Endothelial cell of umbilical vein (primary cell): ENCODE measurements at regions not wholly inside any gene's neighbourhood (a gene's known extent, or its start where the extent isn't known, plus 50 kb on each side); places are given as distances from the start of the nearest gene placed in this dataset.

Experiments
- BruUV-seq: library from RNA; stranded (reverse); fragments of 400-500 nt; replicated peaks from 2 replicates; lab custom pipeline; 2021; lab: Mats Ljungman, UMichigan
- CTCF ChIA-PET: fragments of 300-600, 350-600 bp; sonication (Branson Sonifier 250); formaldehyde crosslinking; loops from one replicate; lab custom pipeline; 2021; ENCODE audit warnings: antibody characterized with exemption, inconsistent platforms; lab: Charles Lee
- POLR2A ChIA-PET: fragments of 300-600, 350-600 bp; sonication (Branson Sonifier 250); formaldehyde crosslinking; loops from one replicate; lab custom pipeline; 2021; ENCODE audit warnings: antibody characterized with exemption, inconsistent platforms; lab: Charles Lee
- DNase-seq: peaks from one replicate; pipeline ENCODE4 v3.0.0-alpha.2; 2011; ENCODE audit warnings: low read depth, low spot score
- FAIRE-seq: peaks from 2 replicates; lab custom pipeline; 2011; peaks lifted over from hg19 to GRCh38; lab: Jason Lieb, UNC
- H2AFZ ChIP-seq: 2 replicates; pipeline ENCODE4 v1.6.0; 2012; ENCODE audit warnings: low read depth, low read length, control low read depth, inconsistent platforms
- H3K27ac ChIP-seq: 2 replicates; pipeline ENCODE4 v1.5.1; 2011; ENCODE audit warnings: low read depth, mild to moderate bottlenecking, control low read depth, low read length, moderate library complexity; ENCODE audit not compliant: insufficient read depth
- H3K27me3 ChIP-seq, 2 experiments: 2 replicates each; pipeline versions ENCODE4 v1.6.0 to v1.6.1; 2011; ENCODE audit warnings: low read length in 2 of 2, mixed read lengths in 1 of 2; ENCODE audit not compliant: control insufficient read depth in 2 of 2, insufficient read depth in 2 of 2
- H3K36me3 ChIP-seq, 2 experiments: 2 replicates in 1 of 2; 3 replicates in 1 of 2; pipeline ENCODE4 v1.5.1; 2011; ENCODE audit warnings: low read length in 2 of 2, mild to moderate bottlenecking in 1 of 2, moderate library complexity in 1 of 2; ENCODE audit not compliant: control insufficient read depth in 2 of 2, insufficient read depth in 2 of 2; ENCODE audit errors: extremely low read depth in 1 of 2
- H3K4me1 ChIP-seq: 3 replicates; pipeline ENCODE4 v1.5.1; 2011; ENCODE audit warnings: mild to moderate bottlenecking, low read length; ENCODE audit not compliant: control insufficient read depth, insufficient read depth; ENCODE audit errors: extremely low read depth
- H3K4me2 ChIP-seq: 2 replicates; pipeline ENCODE4 v1.6.1; 2011; ENCODE audit warnings: low read length, control low read depth, mixed read lengths; ENCODE audit not compliant: insufficient read depth
- H3K4me3 ChIP-seq, 3 experiments: fragments of 200-600 bp in 1 of 3; sonication (generic), shearing (Covaris generic) in 1 of 3; replicated peaks in 1 of 3; 2 replicates each; pipeline ENCODE4 v1.5.1; 2011 to 2016; ENCODE audit warnings: control low read depth in 3 of 3, low read length in 3 of 3, mild to moderate bottlenecking in 2 of 3, inconsistent platforms in 1 of 3, low read depth in 1 of 3, moderate library complexity in 1 of 3; ENCODE audit not compliant: insufficient read depth in 1 of 3
- H3K79me2 ChIP-seq: 2 replicates; pipeline ENCODE4 v1.6.0; 2012; ENCODE audit warnings: low read length, inconsistent platforms; ENCODE audit not compliant: control insufficient read depth, insufficient read depth
- H3K9ac ChIP-seq: replicated peaks from 2 replicates; pipeline ENCODE3; 2011; ENCODE audit warnings: low read length, control low read depth; ENCODE audit not compliant: insufficient read depth; ENCODE audit errors: extremely low read depth
- H3K9me1 ChIP-seq: replicated peaks from 3 replicates; pipeline ENCODE4 v1.6.0; 2011; ENCODE audit warnings: mild to moderate bottlenecking, low read length; ENCODE audit not compliant: control insufficient read depth, insufficient read depth; ENCODE audit errors: extremely low read depth
- H3K9me3 ChIP-seq: replicated peaks from 2 replicates; pipeline ENCODE4 v1.5.1; 2012; ENCODE audit warnings: low read length, inconsistent platforms; ENCODE audit not compliant: control insufficient read depth, insufficient read depth
- H4K20me1 ChIP-seq: replicated peaks from 2 replicates; pipeline ENCODE3; 2011; ENCODE audit warnings: mild to moderate bottlenecking, low read length; ENCODE audit not compliant: control insufficient read depth, insufficient read depth; ENCODE audit errors: extremely low read depth
- FOS ChIP-seq: IDR thresholded peaks from 2 replicates; pipeline ENCODE4 v1.6.1; 2011; ENCODE audit warnings: mild to moderate bottlenecking, low read length, moderate library complexity, borderline replicate concordance; ENCODE audit not compliant: insufficient read depth
- GATA2 ChIP-seq: IDR thresholded peaks from 2 replicates; pipeline ENCODE4 v1.7.0; 2011; ENCODE audit warnings: low read depth, mild to moderate bottlenecking, moderate library complexity, mixed read lengths, low read length; ENCODE audit not compliant: insufficient read length, insufficient read depth
- JUN ChIP-seq: IDR thresholded peaks from 2 replicates; pipeline ENCODE4 v1.6.1; 2011; ENCODE audit warnings: borderline replicate concordance, low read depth; ENCODE audit not compliant: insufficient read length, insufficient read depth
- MAX ChIP-seq: IDR thresholded peaks from 2 replicates; pipeline ENCODE4 v1.6.1; 2011; ENCODE audit not compliant: insufficient read depth, insufficient read length
- MYC ChIP-seq: IDR thresholded peaks from one replicate; pipeline ENCODE4 v1.6.1; 2011; ENCODE audit warnings: mild to moderate bottlenecking, low read depth, low read length
- POLR2A ChIP-seq: IDR thresholded peaks from 2 replicates; pipeline ENCODE4 v1.6.1; 2012; ENCODE audit warnings: low read depth, mild to moderate bottlenecking, control low read depth, low read length
- POLR2AphosphoS5 ChIP-seq: IDR thresholded peaks from 2 replicates; pipeline ENCODE4 v1.6.1; 2012; ENCODE audit warnings: low read depth, mild to moderate bottlenecking, control low read depth, low read length, moderate library complexity; ENCODE audit not compliant: insufficient read depth
- dilution Hi-C: fragments of 300-500 bp; cut with MboI; formaldehyde crosslinking; loops from one replicate; pipeline ENCODE4 v1.15.0; 2019; ENCODE audit warnings: low sequenced_read_pairs; ENCODE audit not compliant: extremely low pct_ligation_motif_present
- intact Hi-C: fragments of 100-400 bp; cut with micrococcal nuclease; formaldehyde crosslinking; loops from one replicate; pipeline ENCODE4 v1.10.0; 2022
- TF ChIP-seq, protein P1 (sequence below), 2 donors: IDR thresholded peaks; 1 replicate in 1 of 2; 2 replicates in 1 of 2; pipeline ENCODE4 v1.5.1; 2011; ENCODE audit warnings: low read length in 2 of 2, mild to moderate bottlenecking in 2 of 2, moderate library complexity in 2 of 2, control low read depth in 1 of 2, inconsistent platforms in 1 of 2, low read depth in 1 of 2; ENCODE audit not compliant: insufficient read depth in 1 of 2; ENCODE audit errors: extremely low read depth in 1 of 2

GRCh38 chr4:129344058-129344457 lies 248.1 kb downstream of the C4orf33 start:
- H3K36me3 ChIP-seq, result no peaks in the 10 kb centered on the region
- ChIA-PET CTCF (interaction anchor here (0.8 to 2.2 kb wide), 7 partner anchors 14 to 1465 kb away, joined by 3 to 10 read pairs (median 5); no protein-coding TSS in a partner anchor), POLR2A (no interaction called here)
- H3K9me1 ChIP-seq, result no peaks in the 10 kb centered on the region
- peak; percentile 71 for FAIRE-seq
- no peaks in the 10 kb centered on the region for H3K79me2 ChIP-seq
- dilution Hi-C loops (no loop called here), intact Hi-C loops (loop anchor here (5.0 to 10.0 kb wide), 2 partner anchors 1149 to 1643 kb away; no protein-coding TSS in a partner anchor)
- H2AFZ ChIP-seq, result peak overlapping the region; percentile 44
- peak; percentile 50 for DNase-seq
- no peak overlapping the region for H3K4me2 ChIP-seq
- BruUV-seq, result no TSS peak
- H3K4me1 ChIP-seq, result no peaks in the 10 kb centered on the region
- H4K20me1 ChIP-seq, result no peaks in the 10 kb centered on the region
- H3K27me3 ChIP-seq, result no peaks in the 10 kb centered on the region
- H3K4me3 ChIP-seq, result no peak overlapping the region
- no peak overlapping the region for H3K27ac ChIP-seq
- H3K9ac ChIP-seq, result no peak overlapping the region
- no peak for TF ChIP-seq MYC
- TF ChIP-seq, protein P1, sequence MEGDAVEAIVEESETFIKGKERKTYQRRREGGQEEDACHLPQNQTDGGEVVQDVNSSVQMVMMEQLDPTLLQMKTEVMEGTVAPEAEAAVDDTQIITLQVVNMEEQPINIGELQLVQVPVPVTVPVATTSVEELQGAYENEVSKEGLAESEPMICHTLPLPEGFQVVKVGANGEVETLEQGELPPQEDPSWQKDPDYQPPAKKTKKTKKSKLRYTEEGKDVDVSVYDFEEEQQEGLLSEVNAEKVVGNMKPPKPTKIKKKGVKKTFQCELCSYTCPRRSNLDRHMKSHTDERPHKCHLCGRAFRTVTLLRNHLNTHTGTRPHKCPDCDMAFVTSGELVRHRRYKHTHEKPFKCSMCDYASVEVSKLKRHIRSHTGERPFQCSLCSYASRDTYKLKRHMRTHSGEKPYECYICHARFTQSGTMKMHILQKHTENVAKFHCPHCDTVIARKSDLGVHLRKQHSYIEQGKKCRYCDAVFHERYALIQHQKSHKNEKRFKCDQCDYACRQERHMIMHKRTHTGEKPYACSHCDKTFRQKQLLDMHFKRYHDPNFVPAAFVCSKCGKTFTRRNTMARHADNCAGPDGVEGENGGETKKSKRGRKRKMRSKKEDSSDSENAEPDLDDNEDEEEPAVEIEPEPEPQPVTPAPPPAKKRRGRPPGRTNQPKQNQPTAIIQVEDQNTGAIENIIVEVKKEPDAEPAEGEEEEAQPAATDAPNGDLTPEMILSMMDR (IDR thresholded peaks at IDR 0.05; ENCODE audit: extremely low read depth in 1 of 2, insufficient read depth in 1 of 2, low read depth in 1 of 2, low read length in 2 of 2), result peak; percentile 56 to 60
- H3K9me3 ChIP-seq, result no peaks in the 10 kb centered on the region

DNA sequence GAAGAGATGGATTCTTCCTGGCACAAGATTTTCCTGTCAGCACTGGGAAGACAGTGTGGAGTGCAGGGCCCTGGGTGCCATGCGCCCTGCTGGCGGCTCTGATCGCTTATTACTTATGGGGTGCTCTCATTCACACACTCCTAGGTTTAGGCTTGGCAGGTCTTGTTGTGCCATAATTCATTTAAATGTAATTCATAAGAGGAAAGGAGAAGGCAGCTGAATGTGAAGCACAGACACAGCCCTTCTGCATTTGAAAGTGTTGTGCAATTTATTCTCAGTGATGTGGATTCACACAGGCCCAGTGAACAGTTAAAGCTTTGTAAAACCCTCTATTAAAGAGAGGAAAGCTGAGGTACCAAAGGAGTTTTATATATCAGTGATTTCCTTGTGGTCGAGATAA lies 249.7 kb downstream of the C4orf33 start:
- no peaks in the 10 kb centered on the region for H3K9me1 ChIP-seq
- H3K9me3 ChIP-seq, result no peaks in the 10 kb centered on the region
- ChIA-PET POLR2A (no interaction called here), CTCF (no interaction called here)
- no peak overlapping the region for H2AFZ ChIP-seq
- DNase-seq (no peak), FAIRE-seq (no peak)
- H3K9ac ChIP-seq, result no peak overlapping the region
- H3K4me1 ChIP-seq, result no peaks in the 10 kb centered on the region
- H3K79me2 ChIP-seq, result no peaks in the 10 kb centered on the region
- H3K4me2 ChIP-seq, result no peak overlapping the region
- H4K20me1 ChIP-seq, result no peaks in the 10 kb centered on the region
- TF ChIP-seq MYC (no peak), POLR2AphosphoS5 (no peak), MAX (no peak), GATA2 (no peak), FOS (no peak), POLR2A (no peak), JUN (no peak)
- TF ChIP-seq, protein P1 (IDR thresholded peaks at IDR 0.05; ENCODE audit: extremely low read depth in 1 of 2, insufficient read depth in 1 of 2, low read depth in 1 of 2, low read length in 2 of 2), result no peak
- intact Hi-C loops (loop anchor here (10.0 kb wide), 1 partner anchor 1151 kb away; no protein-coding TSS in a partner anchor), dilution Hi-C loops (no loop called here)
- H3K27ac ChIP-seq, result no peak overlapping the region
- no TSS peak for BruUV-seq
- H3K4me3 ChIP-seq, result no peak overlapping the region
- H3K27me3 ChIP-seq, result no peaks in the 10 kb centered on the region
- H3K36me3 ChIP-seq, result no peaks in the 10 kb centered on the region
